ENCODE measurements at regions not wholly inside any gene's neighbourhood (a gene's known extent, or its start where the extent isn't known, plus 50 kb on each side); places are given as distances from the start of the nearest gene placed in this dataset.

GRCh38 chr1:62954758-62955157 is 170.8 kb downstream of the ATG4C start:
- DNase-seq (ENCODE audit: low spot score), result no peak
- Mint-ChIP-seq H3K36me3 (ENCODE audit: low read depth) (no peaks in the 10 kb centered on the region), H3K9me3 (no peaks in the 10 kb centered on the region), H3K4me1 (ENCODE audit: low read depth) (no peaks in the 10 kb centered on the region), H3K27ac (no peak overlapping the region), H3K4me3 (no peak overlapping the region), H3K27me3 (ENCODE audit: insufficient read depth) (peaks cover 2% of the 10 kb centered on the region)
- intact Hi-C loops (cut with micrococcal nuclease), result no loop called here

- no peak overlapping the region for H3K4me3 Mint-ChIP-seq
- intact Hi-C loops (cut with micrococcal nuclease), result no loop called here
These were observed 171.7 kb downstream of the ATG4C start for GRCh38 chr1:62955666-62956065.

GRCh38 chr1:62962014-62962812 is 178.3 kb downstream of the ATG4C start:
- H3K36me3 Mint-ChIP-seq (ENCODE audit: low read depth), result no peaks in the 10 kb centered on the region
- no peaks in the 10 kb centered on the region for H3K4me1 Mint-ChIP-seq (ENCODE audit: low read depth)
- H3K27ac Mint-ChIP-seq, result no peak overlapping the region
- H3K27me3 Mint-ChIP-seq (ENCODE audit: insufficient read depth), result peaks cover 7% of the 10 kb centered on the region
- no peak overlapping the region for H3K4me3 Mint-ChIP-seq
- intact Hi-C loops (cut with micrococcal nuclease), result no loop called here
- DNase-seq (ENCODE audit: low spot score), result no peak
- H3K9me3 Mint-ChIP-seq, result no peaks in the 10 kb centered on the region

More at GRCh38 chr1:62955666-62956065, 171.7 kb downstream of the ATG4C start:
- Mint-ChIP-seq H3K27ac (no peak overlapping the region), H3K36me3 (ENCODE audit: low read depth) (no peaks in the 10 kb centered on the region), H3K9me3 (no peaks in the 10 kb centered on the region), H3K4me1 (ENCODE audit: low read depth) (no peaks in the 10 kb centered on the region), H3K27me3 (ENCODE audit: insufficient read depth) (peaks cover 2% of the 10 kb centered on the region)
- no peak for DNase-seq (ENCODE audit: low spot score)

GRCh38 chr1:62962901-62963776 is 179.2 kb downstream of the ATG4C start:
- no peak overlapping the region for H3K4me3 Mint-ChIP-seq
- intact Hi-C loops (cut with micrococcal nuclease), result no loop called here
- H3K4me1 Mint-ChIP-seq (ENCODE audit: low read depth), result no peaks in the 10 kb centered on the region
- DNase-seq (ENCODE audit: low spot score), result no peak
- no peaks in the 10 kb centered on the region for H3K9me3 Mint-ChIP-seq
- peaks cover 5% of the 10 kb centered on the region for H3K27me3 Mint-ChIP-seq (ENCODE audit: insufficient read depth)
- no peaks in the 10 kb centered on the region for H3K36me3 Mint-ChIP-seq (ENCODE audit: low read depth)
- no peak overlapping the region for H3K27ac Mint-ChIP-seq

GRCh38 chr1:62964141-62964540 is 180.2 kb downstream of the ATG4C start:
- H3K27me3 Mint-ChIP-seq (ENCODE audit: insufficient read depth), result peaks cover 5% of the 10 kb centered on the region
- intact Hi-C loops (cut with micrococcal nuclease), result no loop called here
- no peaks in the 10 kb centered on the region for H3K36me3 Mint-ChIP-seq (ENCODE audit: low read depth)
- no peak for DNase-seq (ENCODE audit: low spot score)
- H3K9me3 Mint-ChIP-seq, result no peaks in the 10 kb centered on the region
- no peak overlapping the region for H3K4me3 Mint-ChIP-seq
- no peaks in the 10 kb centered on the region for H3K4me1 Mint-ChIP-seq (ENCODE audit: low read depth)
- H3K27ac Mint-ChIP-seq, result no peak overlapping the region

- no peak for DNase-seq (ENCODE audit: low spot score)
- no peak overlapping the region for H3K4me3 Mint-ChIP-seq
- no peaks in the 10 kb centered on the region for H3K9me3 Mint-ChIP-seq
- H3K27me3 Mint-ChIP-seq (ENCODE audit: insufficient read depth), result peaks cover 4% of the 10 kb centered on the region
- H3K4me1 Mint-ChIP-seq (ENCODE audit: low read depth), result no peaks in the 10 kb centered on the region
- H3K36me3 Mint-ChIP-seq (ENCODE audit: low read depth), result no peaks in the 10 kb centered on the region
- H3K27ac Mint-ChIP-seq, result no peak overlapping the region
- intact Hi-C loops (cut with micrococcal nuclease), result no loop called here
These were observed 183.1 kb downstream of the ATG4C start for GRCh38 chr1:62967031-62967430.

GRCh38 chr1:62977366-62977765 is 193.4 kb downstream of the ATG4C start:
- H3K36me3 Mint-ChIP-seq (ENCODE audit: low read depth), result no peaks in the 10 kb centered on the region

GRCh38 chr1:62978741-62979140 is 194.8 kb downstream of the ATG4C start:
- no peaks in the 10 kb centered on the region for H3K4me1 Mint-ChIP-seq (ENCODE audit: low read depth)
- H3K9me3 Mint-ChIP-seq, result no peaks in the 10 kb centered on the region
- H3K36me3 Mint-ChIP-seq (ENCODE audit: low read depth), result no peaks in the 10 kb centered on the region
- H3K4me3 Mint-ChIP-seq, result no peak overlapping the region
- DNase-seq (ENCODE audit: low spot score), result no peak
- H3K27ac Mint-ChIP-seq, result no peak overlapping the region
- H3K27me3 Mint-ChIP-seq (ENCODE audit: insufficient read depth), result peaks cover 9% of the 10 kb centered on the region
- intact Hi-C loops (cut with micrococcal nuclease), result no loop called here

More at GRCh38 chr1:62977366-62977765, 193.4 kb downstream of the ATG4C start:
- no peaks in the 10 kb centered on the region for H3K9me3 Mint-ChIP-seq
- no peak overlapping the region for H3K27ac Mint-ChIP-seq
- H3K4me1 Mint-ChIP-seq (ENCODE audit: low read depth), result no peaks in the 10 kb centered on the region
- no peak for DNase-seq (ENCODE audit: low spot score)
- H3K4me3 Mint-ChIP-seq, result no peak overlapping the region
- intact Hi-C loops (cut with micrococcal nuclease), result no loop called here
- peaks cover 11% of the 10 kb centered on the region for H3K27me3 Mint-ChIP-seq (ENCODE audit: insufficient read depth)

- no peaks in the 10 kb centered on the region for H3K4me1 Mint-ChIP-seq (ENCODE audit: low read depth)
- DNase-seq (ENCODE audit: low spot score), result no peak
- intact Hi-C loops (cut with micrococcal nuclease), result no loop called here
- no peak overlapping the region for H3K27ac Mint-ChIP-seq
- H3K9me3 Mint-ChIP-seq, result no peaks in the 10 kb centered on the region
- peaks cover 3% of the 10 kb centered on the region for H3K27me3 Mint-ChIP-seq (ENCODE audit: insufficient read depth)
- no peaks in the 10 kb centered on the region for H3K36me3 Mint-ChIP-seq (ENCODE audit: low read depth)
- no peak overlapping the region for H3K4me3 Mint-ChIP-seq
These were observed 197.5 kb downstream of the ATG4C start for GRCh38 chr1:62981434-62981833.

- Mint-ChIP-seq H3K4me3 (no peak overlapping the region), H3K4me1 (ENCODE audit: low read depth) (no peaks in the 10 kb centered on the region), H3K27ac (no peak overlapping the region), H3K27me3 (ENCODE audit: insufficient read depth) (peaks cover 5% of the 10 kb centered on the region), H3K9me3 (no peaks in the 10 kb centered on the region), H3K36me3 (ENCODE audit: low read depth) (no peaks in the 10 kb centered on the region)
- intact Hi-C loops (cut with micrococcal nuclease), result no loop called here
- DNase-seq (ENCODE audit: low spot score), result no peak
These were observed 204.9 kb downstream of the ATG4C start for GRCh38 chr1:62988867-62989266.

- Mint-ChIP-seq H3K9me3 (no peaks in the 10 kb centered on the region), H3K36me3 (ENCODE audit: low read depth) (no peaks in the 10 kb centered on the region), H3K4me3 (no peak overlapping the region), H3K27ac (no peak overlapping the region), H3K4me1 (ENCODE audit: low read depth) (no peaks in the 10 kb centered on the region), H3K27me3 (ENCODE audit: insufficient read depth) (peaks cover 5% of the 10 kb centered on the region)
- intact Hi-C loops (cut with micrococcal nuclease), result no loop called here
- DNase-seq (ENCODE audit: low spot score), result no peak
These were observed 205.6 kb downstream of the ATG4C start for GRCh38 chr1:62989497-62989896.

GRCh38 chr1:62991152-62991551 is 207.2 kb downstream of the ATG4C start:
- no peak for DNase-seq (ENCODE audit: low spot score)
- Mint-ChIP-seq H3K9me3 (no peaks in the 10 kb centered on the region), H3K27me3 (ENCODE audit: insufficient read depth) (peaks cover 5% of the 10 kb centered on the region), H3K36me3 (ENCODE audit: low read depth) (no peaks in the 10 kb centered on the region), H3K4me3 (no peak overlapping the region), H3K27ac (no peak overlapping the region), H3K4me1 (ENCODE audit: low read depth) (no peaks in the 10 kb centered on the region)
- intact Hi-C loops (cut with micrococcal nuclease), result no loop called here

- intact Hi-C loops (cut with micrococcal nuclease), result no loop called here
- Mint-ChIP-seq H3K4me1 (ENCODE audit: low read depth) (no peaks in the 10 kb centered on the region), H3K27ac (no peak overlapping the region), H3K27me3 (ENCODE audit: insufficient read depth) (peaks cover 7% of the 10 kb centered on the region), H3K36me3 (ENCODE audit: low read depth) (no peaks in the 10 kb centered on the region), H3K4me3 (no peak overlapping the region), H3K9me3 (no peaks in the 10 kb centered on the region)
- DNase-seq (ENCODE audit: low spot score), result no peak
These were observed 209.9 kb downstream of the ATG4C start for GRCh38 chr1:62993844-62994243.
